ENCODE measurements at regions not wholly inside any gene's neighbourhood (a gene's known extent, or its start where the extent isn't known, plus 50 kb on each side); places are given as distances from the start of the nearest gene placed in this dataset.
A peak's percentile ranks its signal among the peaks of the same experiment; 100 is the strongest.

DNA sequence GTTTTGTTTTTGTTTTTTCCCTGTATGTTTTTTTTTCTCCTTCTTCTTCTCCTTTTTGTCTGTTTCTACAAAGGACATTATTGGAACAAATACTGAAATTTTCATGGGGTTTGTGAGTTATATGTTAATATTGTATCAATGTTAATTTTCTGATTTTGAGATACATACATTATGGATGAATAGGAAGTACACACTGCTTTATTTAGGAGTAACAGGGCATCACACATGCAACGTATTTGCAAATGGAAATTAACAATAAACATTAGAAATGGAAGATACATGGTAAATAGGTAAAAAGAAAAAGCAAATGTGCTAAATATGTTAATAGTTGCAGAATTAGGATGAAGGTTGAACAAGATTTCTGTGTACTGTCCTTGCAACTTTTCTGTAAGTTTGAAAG is 477.2 kb upstream of the INTU start:
- no peak for DNase-seq (ENCODE audit: low read depth)
- TF ChIP-seq, protein P1, sequence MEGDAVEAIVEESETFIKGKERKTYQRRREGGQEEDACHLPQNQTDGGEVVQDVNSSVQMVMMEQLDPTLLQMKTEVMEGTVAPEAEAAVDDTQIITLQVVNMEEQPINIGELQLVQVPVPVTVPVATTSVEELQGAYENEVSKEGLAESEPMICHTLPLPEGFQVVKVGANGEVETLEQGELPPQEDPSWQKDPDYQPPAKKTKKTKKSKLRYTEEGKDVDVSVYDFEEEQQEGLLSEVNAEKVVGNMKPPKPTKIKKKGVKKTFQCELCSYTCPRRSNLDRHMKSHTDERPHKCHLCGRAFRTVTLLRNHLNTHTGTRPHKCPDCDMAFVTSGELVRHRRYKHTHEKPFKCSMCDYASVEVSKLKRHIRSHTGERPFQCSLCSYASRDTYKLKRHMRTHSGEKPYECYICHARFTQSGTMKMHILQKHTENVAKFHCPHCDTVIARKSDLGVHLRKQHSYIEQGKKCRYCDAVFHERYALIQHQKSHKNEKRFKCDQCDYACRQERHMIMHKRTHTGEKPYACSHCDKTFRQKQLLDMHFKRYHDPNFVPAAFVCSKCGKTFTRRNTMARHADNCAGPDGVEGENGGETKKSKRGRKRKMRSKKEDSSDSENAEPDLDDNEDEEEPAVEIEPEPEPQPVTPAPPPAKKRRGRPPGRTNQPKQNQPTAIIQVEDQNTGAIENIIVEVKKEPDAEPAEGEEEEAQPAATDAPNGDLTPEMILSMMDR (conservative IDR thresholded peaks at IDR 0.05; ENCODE audit: low read length) = no peak
- no peak overlapping the region for H3K4me3 ChIP-seq (ENCODE audit: low read length)

DNA sequence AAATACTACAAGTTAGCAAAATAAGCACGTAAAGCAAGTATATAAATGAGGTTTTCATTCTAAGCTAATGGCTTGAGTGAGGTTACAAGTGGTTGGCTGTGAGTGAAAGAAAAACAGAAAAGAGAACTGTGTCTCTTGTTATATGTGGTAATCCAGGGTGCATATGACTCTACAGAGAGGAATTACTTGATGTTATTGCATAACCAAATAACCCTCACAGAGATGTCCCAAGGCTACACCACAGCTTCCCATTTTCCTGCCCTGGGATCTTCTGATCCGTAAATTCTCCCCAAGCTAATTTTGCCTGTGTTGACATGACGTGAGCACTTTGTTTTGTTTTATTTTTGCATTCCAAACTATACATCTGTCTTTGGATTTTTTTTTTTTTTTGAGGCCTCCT is 470.0 kb upstream of the INTU start:
- peak; percentile 92 for DNase-seq (ENCODE audit: low read depth)
- no peak overlapping the region for H3K4me3 ChIP-seq (ENCODE audit: low read length)
- TF ChIP-seq, protein P1 (conservative IDR thresholded peaks at IDR 0.05; ENCODE audit: low read length) = no peak

DNA sequence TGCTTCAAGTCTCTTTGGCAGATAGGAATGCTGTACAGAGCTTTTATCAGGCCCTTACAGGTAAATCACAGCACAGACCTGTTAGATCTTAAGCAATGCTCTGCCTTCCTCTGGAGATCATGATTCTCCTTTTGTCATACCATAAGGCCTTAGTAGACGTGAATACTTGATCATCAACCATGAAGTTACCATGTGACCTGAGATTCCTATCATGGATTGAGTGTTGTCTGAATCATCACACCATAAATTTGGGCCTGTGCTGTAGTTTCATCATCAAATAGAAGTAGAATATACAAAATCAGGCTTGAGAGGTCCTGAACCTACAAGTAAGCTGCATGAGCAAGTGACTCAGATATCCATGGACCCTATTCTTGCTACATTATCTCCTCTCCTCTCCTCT is 466.8 kb upstream of the INTU start:
- TF ChIP-seq, protein P1 (conservative IDR thresholded peaks at IDR 0.05; ENCODE audit: low read length) = no peak
- peak; percentile 17 for DNase-seq (ENCODE audit: low read depth)

DNA sequence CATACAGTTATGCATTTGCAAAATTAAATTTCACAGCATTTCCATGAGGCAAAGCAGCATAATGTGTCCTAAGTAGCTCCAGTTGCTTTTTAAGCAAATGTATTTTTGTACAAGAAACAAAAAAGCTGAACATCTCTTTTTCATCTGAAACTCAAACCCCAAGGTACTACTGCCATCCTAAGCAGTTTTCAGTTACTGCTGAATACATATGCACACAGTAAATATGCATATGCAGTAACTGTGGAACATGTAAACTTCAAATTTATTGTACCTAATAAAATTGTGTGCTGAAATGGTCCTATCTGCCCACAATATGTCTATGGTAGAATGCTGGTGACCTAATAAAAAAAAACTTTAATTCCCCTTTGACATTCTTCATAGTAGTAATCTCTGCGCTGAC is 458.6 kb upstream of the INTU start:
- DNase-seq (ENCODE audit: low read depth) = no peak
- TF ChIP-seq, protein P1 (conservative IDR thresholded peaks at IDR 0.05; ENCODE audit: low read length) = no peak
- no peak overlapping the region for H3K4me3 ChIP-seq (ENCODE audit: low read length)

More for the DNA sequence above, 466.8 kb upstream of the INTU start:
- no peak overlapping the region for H3K4me3 ChIP-seq (ENCODE audit: low read length)

DNA sequence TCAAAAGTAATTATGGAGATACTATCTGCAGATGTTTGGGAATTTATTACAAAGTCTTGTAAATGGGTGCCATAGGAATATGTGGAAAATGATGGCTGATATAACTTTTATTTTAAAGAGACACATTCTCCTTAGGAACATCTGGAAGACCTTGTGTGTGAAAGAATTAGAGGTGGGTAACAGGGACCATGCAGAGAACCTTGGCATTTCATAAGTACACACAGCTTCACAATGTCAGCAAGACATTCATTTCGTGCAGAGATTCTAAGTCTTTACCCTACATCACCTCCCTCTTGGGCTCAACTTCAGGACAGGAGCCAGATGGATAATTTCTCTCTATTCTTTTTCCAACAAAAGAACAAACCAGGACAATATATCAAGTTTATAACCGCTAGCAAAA is 458.1 kb upstream of the INTU start:
- TF ChIP-seq, protein P1 (conservative IDR thresholded peaks at IDR 0.05; ENCODE audit: low read length) = no peak
- no peak for DNase-seq (ENCODE audit: low read depth)
- H3K4me3 ChIP-seq (ENCODE audit: low read length) = no peak overlapping the region

DNA sequence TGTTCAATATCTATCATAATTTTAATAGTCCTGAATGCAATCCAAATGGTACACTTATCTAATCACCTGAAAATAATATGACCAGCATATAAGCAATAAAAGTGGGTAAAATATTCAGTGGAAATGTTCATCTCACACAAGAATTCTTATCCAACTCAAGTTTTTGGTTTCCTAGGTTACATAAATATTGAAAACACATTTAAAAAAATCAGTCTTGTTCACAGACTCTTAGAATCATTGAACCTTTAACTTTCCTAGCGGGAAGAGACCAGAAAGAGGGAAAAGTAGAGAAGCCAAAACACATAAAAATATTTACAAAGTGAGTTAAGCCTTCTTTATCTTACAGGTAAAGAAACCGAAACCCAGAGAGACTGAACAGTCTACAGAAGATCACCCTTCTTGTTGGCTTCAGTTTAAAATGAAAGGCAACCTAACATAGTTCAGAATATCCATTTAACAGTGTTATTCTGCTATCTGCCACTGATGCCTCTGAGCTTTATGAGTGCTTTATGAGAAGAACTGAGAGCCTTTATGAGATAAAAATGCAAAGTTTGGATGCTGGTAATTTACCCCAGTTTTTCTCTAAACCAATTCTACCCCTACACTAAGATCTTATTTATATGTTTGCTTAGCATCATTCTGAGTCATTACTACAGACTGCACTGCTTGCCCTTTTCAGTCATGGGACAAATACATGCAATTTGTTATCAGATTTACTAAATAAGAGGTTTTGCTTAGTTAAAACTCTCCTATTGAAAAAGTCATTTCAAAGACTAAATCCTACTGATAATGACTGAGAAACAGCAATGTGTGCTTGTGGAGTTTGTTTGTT is 453.3 kb upstream of the INTU start:
- H3K4me3 ChIP-seq (ENCODE audit: low read length) = no peak overlapping the region
- no peak for DNase-seq (ENCODE audit: low read depth)
- TF ChIP-seq, protein P1 (conservative IDR thresholded peaks at IDR 0.05; ENCODE audit: low read length) = no peak

DNA sequence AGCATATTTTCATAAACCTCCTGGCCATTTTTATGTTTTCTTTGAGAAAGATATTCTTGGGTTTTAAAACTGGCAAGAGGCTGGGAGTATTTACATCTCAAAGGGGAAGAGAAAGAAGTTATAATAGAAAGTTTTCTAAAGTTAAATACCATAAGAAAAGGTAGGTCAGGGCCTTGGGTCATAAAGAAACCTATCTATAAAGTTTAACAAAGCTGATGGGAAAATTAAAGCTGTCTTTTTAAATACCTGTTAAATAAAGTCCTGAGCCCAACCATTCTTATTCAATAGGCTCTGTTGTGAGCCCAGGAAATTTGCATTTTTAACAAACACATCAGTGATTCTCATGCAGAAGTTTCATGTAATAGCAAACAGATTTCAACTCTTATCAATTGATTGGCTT is 451.8 kb upstream of the INTU start:
- TF ChIP-seq, protein P1 (conservative IDR thresholded peaks at IDR 0.05; ENCODE audit: low read length) = no peak
- no peak overlapping the region for H3K4me3 ChIP-seq (ENCODE audit: low read length)
- DNase-seq (ENCODE audit: low read depth) = no peak
